PC-9 (cell line): ENCODE measurements at regions not wholly inside any gene's neighbourhood (a gene's known extent, or its start where the extent isn't known, plus 50 kb on each side); places are given as distances from the start of the nearest gene placed in this dataset.

Experiments
- BruUV-seq: library from RNA; stranded (reverse); fragments of 400-500 nt; replicated peaks from 2 replicates; lab custom pipeline; 2021; lab: Mats Ljungman, UMichigan
- CTCF ChIA-PET: fragments of 300-600 bp; sonication (Branson Sonifier 250); formaldehyde crosslinking; loops from one replicate; lab custom pipeline; 2022; ENCODE audit warnings: antibody characterized with exemption; lab: Charles Lee
- POLR2A ChIA-PET: fragments of 300-600 bp; sonication (Branson Sonifier 250); formaldehyde crosslinking; loops from one replicate; lab custom pipeline; 2022; ENCODE audit warnings: antibody characterized with exemption; ENCODE audit not compliant: unreplicated experiment; lab: Charles Lee
- DNase-seq, 2 experiments: peaks; one replicate each; pipeline versions ENCODE4 v3.0.0 to v3.0.0-alpha.2; 2015 to 2022; ENCODE audit warnings: mixed read lengths in 1 of 2
- H2AFZ ChIP-seq: fragments of 200-600 bp; sonication (generic); 2 replicates; pipeline ENCODE4 v1.8.1; 2017; ENCODE audit warnings: antibody characterized with exemption
- H3F3A ChIP-seq: fragments of 200-600 bp; sonication (generic); 2 replicates; pipeline ENCODE4 v1.8.1; 2017; ENCODE audit warnings: antibody characterized with exemption, mild to moderate bottlenecking, low read depth; ENCODE audit not compliant: insufficient read depth
- H3K27ac ChIP-seq: fragments of 200-600 bp; sonication (generic); 2 replicates; pipeline ENCODE4 v1.6.1; 2016; ENCODE audit warnings: mixed run types
- H3K27me3 ChIP-seq: fragments of 200-600 bp; sonication (generic); 2 replicates; pipeline ENCODE4 v1.6.1; 2016; ENCODE audit warnings: low read depth, mixed run types; ENCODE audit not compliant: insufficient read depth
- H3K36me3 ChIP-seq: fragments of 200-600 bp; sonication (generic); 2 replicates; pipeline ENCODE4 v1.6.1; 2016; ENCODE audit warnings: low read depth, mixed run types
- H3K4me1 ChIP-seq: fragments of 200-600 bp; sonication (generic); replicated peaks from 2 replicates; pipeline ENCODE4 v1.6.1; 2016; ENCODE audit warnings: mixed run types; ENCODE audit not compliant: insufficient read depth
- H3K4me2 ChIP-seq: fragments of 200-600 bp; sonication (generic); 2 replicates; pipeline ENCODE4 v1.6.1; 2017; ENCODE audit warnings: mixed run types
- H3K4me3 ChIP-seq: fragments of 200-600 bp; sonication (generic); 2 replicates; pipeline ENCODE4 v1.6.1; 2016; ENCODE audit warnings: mixed run types
- H3K79me2 ChIP-seq: fragments of 200-600 bp; sonication (generic); 2 replicates; pipeline ENCODE4 v1.6.1; 2017; ENCODE audit warnings: low read depth, mixed run types
- H3K9me2 ChIP-seq: fragments of 200-600 bp; sonication (generic); 2 replicates; pipeline ENCODE4 v1.8.1; 2017; ENCODE audit warnings: mild to moderate bottlenecking; ENCODE audit not compliant: insufficient read depth
- H3K9me3 ChIP-seq: fragments of 200-600 bp; sonication (generic); 2 replicates; pipeline ENCODE4 v1.8.1; 2016; ENCODE audit warnings: low read depth; ENCODE audit not compliant: insufficient read depth
- H4K20me1 ChIP-seq: fragments of 200-600 bp; sonication (generic); 2 replicates; pipeline ENCODE4 v1.8.1; 2017; ENCODE audit not compliant: insufficient read depth
- EZH2 ChIP-seq: fragments of 200-600 bp; sonication (generic); IDR thresholded peaks from 2 replicates; pipeline ENCODE4 v1.8.0; 2017; ENCODE audit warnings: antibody characterized with exemption, low read depth
- intact Hi-C: fragments of 100-400 bp; cut with micrococcal nuclease; formaldehyde crosslinking; loops from one replicate; pipeline ENCODE4 v1.10.0; 2022; ENCODE audit not compliant: unreplicated experiment
- TF ChIP-seq, protein P1 (sequence below): fragments of 200-600 bp; sonication (generic); conservative IDR thresholded peaks from 2 replicates; pipeline ENCODE4 v1.6.1; 2017; ENCODE audit warnings: mixed run types, antibody characterized with exemption, mild to moderate bottlenecking, moderate library complexity

DNA sequence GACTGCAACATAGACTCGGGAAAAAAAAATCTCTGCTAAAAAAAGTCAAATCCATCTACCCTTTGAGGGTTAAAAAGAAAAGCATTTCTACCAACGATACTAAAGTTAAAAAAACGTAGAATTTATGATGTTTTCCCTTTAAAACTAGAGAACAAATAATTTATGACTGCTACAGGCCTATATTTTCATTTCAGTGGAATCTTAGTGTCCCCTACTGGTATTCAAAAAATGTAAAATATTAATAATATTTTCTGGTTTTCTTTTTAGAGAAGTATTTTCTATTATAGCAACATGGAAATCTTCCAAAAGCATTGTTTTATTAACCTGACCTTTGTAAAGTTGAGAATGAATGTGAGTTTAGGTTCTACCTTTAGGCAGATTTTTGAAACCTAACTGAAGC, 1582.2 kb downstream of the MRPL39 start:
- no TSS peak for BruUV-seq
- ChIA-PET POLR2A (no interaction called here), CTCF (no interaction called here)

DNA sequence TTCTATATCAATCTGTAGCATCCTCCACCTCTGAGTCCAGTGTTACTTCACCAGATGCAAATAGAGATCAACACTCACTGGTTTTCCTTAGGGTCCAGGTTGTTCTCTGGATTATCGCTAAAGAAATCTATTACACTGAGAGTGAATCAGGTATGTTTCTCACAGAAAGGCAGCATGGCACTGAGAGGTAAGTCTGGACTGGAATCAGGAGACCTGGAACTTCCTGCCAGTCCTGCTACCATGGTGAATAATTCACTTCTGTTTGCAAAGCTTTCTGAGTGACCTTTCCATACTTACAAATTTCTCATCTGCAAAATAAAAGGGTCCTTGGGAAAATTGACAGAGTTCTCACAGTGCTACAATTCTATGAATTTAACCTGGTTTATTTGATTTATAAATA, 1583.3 kb downstream of the MRPL39 start:
- Histone ChIP-seq H3K27me3 (no peaks in the 10 kb centered on the region), H3K9me2 (no peaks in the 10 kb centered on the region), H4K20me1 (no peaks in the 10 kb centered on the region), H3F3A (no peaks in the 10 kb centered on the region), H3K4me3 (no peak overlapping the region), H2AFZ (no peak overlapping the region), H3K79me2 (no peaks in the 10 kb centered on the region), H3K9me3 (no peaks in the 10 kb centered on the region), H3K27ac (no peak overlapping the region), H3K36me3 (no peaks in the 10 kb centered on the region), H3K4me2 (no peak overlapping the region), H3K4me1 (no peaks in the 10 kb centered on the region)
- intact Hi-C loops = no loop called here
- ChIA-PET POLR2A (no interaction called here), CTCF (no interaction called here)
- no peak for DNase-seq
- TF ChIP-seq EZH2 = no peak
- TF ChIP-seq, protein P1, sequence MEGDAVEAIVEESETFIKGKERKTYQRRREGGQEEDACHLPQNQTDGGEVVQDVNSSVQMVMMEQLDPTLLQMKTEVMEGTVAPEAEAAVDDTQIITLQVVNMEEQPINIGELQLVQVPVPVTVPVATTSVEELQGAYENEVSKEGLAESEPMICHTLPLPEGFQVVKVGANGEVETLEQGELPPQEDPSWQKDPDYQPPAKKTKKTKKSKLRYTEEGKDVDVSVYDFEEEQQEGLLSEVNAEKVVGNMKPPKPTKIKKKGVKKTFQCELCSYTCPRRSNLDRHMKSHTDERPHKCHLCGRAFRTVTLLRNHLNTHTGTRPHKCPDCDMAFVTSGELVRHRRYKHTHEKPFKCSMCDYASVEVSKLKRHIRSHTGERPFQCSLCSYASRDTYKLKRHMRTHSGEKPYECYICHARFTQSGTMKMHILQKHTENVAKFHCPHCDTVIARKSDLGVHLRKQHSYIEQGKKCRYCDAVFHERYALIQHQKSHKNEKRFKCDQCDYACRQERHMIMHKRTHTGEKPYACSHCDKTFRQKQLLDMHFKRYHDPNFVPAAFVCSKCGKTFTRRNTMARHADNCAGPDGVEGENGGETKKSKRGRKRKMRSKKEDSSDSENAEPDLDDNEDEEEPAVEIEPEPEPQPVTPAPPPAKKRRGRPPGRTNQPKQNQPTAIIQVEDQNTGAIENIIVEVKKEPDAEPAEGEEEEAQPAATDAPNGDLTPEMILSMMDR = no peak
- no TSS peak for BruUV-seq

More for the DNA sequence above, 1582.2 kb downstream of the MRPL39 start:
- no peaks in the 10 kb centered on the region for H3K4me1 ChIP-seq
- H3K27me3 ChIP-seq = no peaks in the 10 kb centered on the region
- no peak overlapping the region for H2AFZ ChIP-seq
- no peaks in the 10 kb centered on the region for H4K20me1 ChIP-seq
- no peak overlapping the region for H3K27ac ChIP-seq
- TF ChIP-seq, protein P1 = no peak
- no peak for TF ChIP-seq EZH2
- H3F3A ChIP-seq = no peaks in the 10 kb centered on the region
- no peaks in the 10 kb centered on the region for H3K9me2 ChIP-seq
- DNase-seq = no peak
- H3K9me3 ChIP-seq = no peaks in the 10 kb centered on the region
- H3K4me3 ChIP-seq = no peak overlapping the region
- intact Hi-C loops = no loop called here
- no peaks in the 10 kb centered on the region for H3K36me3 ChIP-seq
- no peaks in the 10 kb centered on the region for H3K79me2 ChIP-seq
- H3K4me2 ChIP-seq = no peak overlapping the region

DNA sequence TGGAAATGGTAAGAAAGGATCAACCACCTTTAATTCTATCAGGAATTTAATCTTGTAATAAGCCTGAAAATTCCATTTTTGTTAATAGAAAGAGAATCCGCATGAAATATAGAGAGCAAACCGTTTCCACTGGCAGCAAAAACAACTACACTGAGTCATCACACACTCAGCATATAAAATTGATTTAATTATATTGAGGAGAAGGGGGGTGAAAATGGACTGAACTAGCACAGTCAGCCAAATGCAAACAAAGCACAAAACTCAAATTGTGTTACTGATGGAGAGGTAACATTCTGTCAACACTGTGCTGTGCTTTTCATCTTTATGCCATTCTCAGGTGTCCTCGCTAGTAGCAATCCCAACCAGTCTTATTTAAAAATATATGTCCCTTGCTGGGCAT, 1583.9 kb downstream of the MRPL39 start:
- BruUV-seq = no TSS peak
- no peak for DNase-seq
- Histone ChIP-seq H3F3A (no peaks in the 10 kb centered on the region), H3K9me3 (no peaks in the 10 kb centered on the region), H3K4me3 (no peak overlapping the region), H3K27ac (no peak overlapping the region), H3K36me3 (no peaks in the 10 kb centered on the region), H3K4me2 (no peak overlapping the region), H3K27me3 (no peaks in the 10 kb centered on the region), H3K4me1 (no peaks in the 10 kb centered on the region), H3K79me2 (no peaks in the 10 kb centered on the region), H3K9me2 (no peaks in the 10 kb centered on the region), H4K20me1 (no peaks in the 10 kb centered on the region), H2AFZ (no peak overlapping the region)
- ChIA-PET CTCF (no interaction called here), POLR2A (no interaction called here)
- intact Hi-C loops = no loop called here
- TF ChIP-seq, protein P1 = no peak
- TF ChIP-seq EZH2 = no peak
